Activated naive CD4-positive, alpha-beta T cell treated with anti-CD3 and anti-CD28 coated beads, Interleukin-2, amount 10 ng/mL, durations not matched to agents 7 days and 5 days (primary cell): ENCODE measurements at regions not wholly inside any gene's neighbourhood (a gene's known extent, or its start where the extent isn't known, plus 50 kb on each side); places are given as distances from the start of the nearest gene placed in this dataset.
"Not testable (repeated sequence)": the region's sequence is repeated elsewhere in the genome, so short reads cannot be mapped to it uniquely, and the experiment has no call there.

Source experiments
- CTCF ChIA-PET: fragments of 350-600 bp; sonication (Branson Sonifier 250); formaldehyde crosslinking; loops from one replicate; lab custom pipeline; 2021; ENCODE audit warnings: antibody characterized with exemption; lab: Charles Lee
- DNase-seq: peaks from one replicate; pipeline ENCODE4 v3.0.0-alpha.2; 2020
- H3K27ac Mint-ChIP-seq: one replicate; pipeline ENCODE4 v1.8.0; 2021; ENCODE audit warnings: mild to moderate bottlenecking, moderate library complexity, mixed read lengths
- H3K27me3 Mint-ChIP-seq: one replicate; pipeline ENCODE4 v1.8.0; 2021; ENCODE audit warnings: mild to moderate bottlenecking, mixed read lengths
- H3K36me3 Mint-ChIP-seq: one replicate; pipeline ENCODE4 v1.8.0; 2021; ENCODE audit warnings: mixed read lengths
- H3K4me1 Mint-ChIP-seq: one replicate; pipeline ENCODE4 v1.8.0; 2021; ENCODE audit warnings: mixed read lengths
- H3K4me3 Mint-ChIP-seq: one replicate; pipeline ENCODE4 v1.8.0; 2021; ENCODE audit warnings: mild to moderate bottlenecking, moderate library complexity, mixed read lengths
- H3K9me3 Mint-ChIP-seq: one replicate; pipeline ENCODE4 v1.8.0; 2021; ENCODE audit warnings: mixed read lengths

DNA sequence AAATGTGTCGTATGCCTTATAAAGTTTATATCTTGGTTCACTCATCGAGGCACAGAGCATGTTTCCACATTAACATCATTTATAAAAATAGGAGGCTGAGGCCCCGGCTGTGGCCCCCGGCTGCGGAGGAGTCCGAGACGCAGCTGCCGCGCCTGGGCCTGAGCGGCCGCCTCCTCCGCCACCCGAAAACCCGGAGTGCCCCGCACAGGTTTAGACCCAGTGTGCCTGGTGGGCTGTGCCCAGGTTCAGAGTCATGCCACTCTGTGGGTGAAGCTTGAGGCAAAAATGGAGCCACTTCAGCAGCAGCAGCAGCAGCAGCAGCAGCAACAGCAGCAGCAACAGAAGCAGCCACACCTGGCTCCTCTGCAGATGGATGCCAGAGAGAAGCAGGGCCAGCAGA, 299.2 kb upstream of the ADGRL2 start:
- H3K4me3 Mint-ChIP-seq, H3K9me3 Mint-ChIP-seq, H3K4me1 Mint-ChIP-seq, H3K27ac Mint-ChIP-seq, CTCF ChIA-PET, H3K36me3 Mint-ChIP-seq, DNase-seq, H3K27me3 Mint-ChIP-seq: not testable (repeated sequence)

DNA sequence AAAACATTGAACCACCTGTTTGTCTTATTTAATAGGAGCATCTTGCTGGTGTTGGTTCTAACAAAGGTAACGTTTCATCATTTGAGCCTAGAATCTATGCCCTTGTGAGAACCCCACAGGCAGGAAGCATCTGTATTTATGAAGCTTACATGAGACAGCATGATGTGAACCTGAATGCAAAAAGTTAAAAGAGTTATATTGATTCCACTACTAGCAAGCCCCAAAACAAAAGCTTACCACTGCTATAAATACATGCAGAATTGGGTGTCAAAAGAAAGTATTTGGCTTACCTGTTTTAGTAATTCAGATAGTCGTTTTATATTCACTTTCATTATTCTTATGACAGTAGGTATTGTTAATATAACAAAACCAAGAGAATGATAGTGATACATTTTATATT, 301.2 kb upstream of the ADGRL2 start:
- H3K36me3 Mint-ChIP-seq, result no peaks in the 10 kb centered on the region
- H3K4me3 Mint-ChIP-seq, result no peak overlapping the region
- H3K27ac Mint-ChIP-seq, result no peak overlapping the region
- CTCF ChIA-PET, result no interaction called here
- peaks cover 2% of the 10 kb centered on the region for H3K9me3 Mint-ChIP-seq
- H3K27me3 Mint-ChIP-seq, result no peaks in the 10 kb centered on the region
- no peak for DNase-seq
- H3K4me1 Mint-ChIP-seq, result no peaks in the 10 kb centered on the region

DNA sequence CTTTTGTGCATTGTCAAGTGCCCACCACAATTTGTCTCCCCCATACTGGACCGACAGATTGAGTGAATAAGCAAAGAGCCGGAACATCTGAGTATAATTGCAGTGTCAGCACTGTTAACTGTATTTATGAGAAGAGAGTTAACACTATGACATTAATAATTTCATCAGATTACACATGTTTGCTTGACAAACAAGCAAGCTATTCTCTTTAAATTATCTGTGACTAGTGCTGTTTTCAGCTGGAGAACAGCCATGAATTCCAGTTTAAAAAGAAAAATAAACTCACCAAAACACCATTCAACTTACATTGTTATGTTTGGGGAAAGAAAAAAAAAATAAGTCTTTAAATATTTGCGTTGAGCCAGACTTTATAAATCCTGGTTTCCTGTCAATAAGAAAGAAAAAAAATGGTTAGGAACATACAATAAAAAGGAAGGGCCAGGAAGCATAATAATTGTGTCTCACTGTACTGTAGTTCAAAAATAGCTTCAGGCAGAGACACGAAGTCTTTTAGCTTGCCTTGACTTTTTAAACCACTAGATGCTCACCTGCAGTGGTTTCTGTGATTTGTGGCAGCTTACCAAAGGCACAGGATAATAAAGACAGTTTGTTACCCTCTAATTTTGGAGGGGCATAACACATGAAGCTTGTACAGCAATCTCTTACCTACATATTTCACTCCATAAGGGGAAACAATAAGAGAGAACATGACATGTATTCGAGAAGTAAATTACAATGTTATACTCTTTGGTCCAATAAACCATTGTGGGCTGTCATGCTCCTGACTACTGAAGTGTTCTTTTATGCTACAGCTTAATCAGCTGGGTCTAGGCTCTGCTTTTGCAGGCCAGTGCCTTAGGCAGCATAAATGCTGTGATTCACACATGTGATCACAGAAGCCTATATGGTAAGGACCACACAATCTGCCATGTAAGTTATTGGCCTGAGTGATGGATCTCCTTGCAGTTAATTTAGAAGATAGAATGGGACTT, 302.0 kb upstream of the ADGRL2 start:
- Mint-ChIP-seq H3K4me1 (no peaks in the 10 kb centered on the region), H3K4me3 (no peak overlapping the region)
- no peak for DNase-seq

DNA sequence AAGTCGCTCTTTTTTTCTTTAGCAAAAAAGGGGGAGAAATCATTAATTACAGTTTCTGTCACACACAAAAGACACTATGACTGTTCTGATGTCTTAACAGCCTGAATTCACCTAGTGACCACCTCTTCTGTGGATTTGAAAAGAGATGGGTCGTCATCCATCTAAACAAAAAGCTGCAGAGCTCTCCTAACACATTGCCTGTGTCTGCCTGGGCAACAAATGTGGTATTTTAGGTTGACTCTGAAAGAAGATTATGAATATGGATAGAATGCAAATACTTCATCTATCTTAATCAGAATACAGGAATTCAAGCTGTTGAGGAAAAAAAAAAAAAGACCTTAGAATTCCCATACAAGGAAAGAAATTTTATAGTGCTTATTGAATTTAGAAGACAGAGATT, 304.4 kb upstream of the ADGRL2 start:
- H3K9me3 Mint-ChIP-seq, result no peaks in the 10 kb centered on the region
- no peak for DNase-seq
- CTCF ChIA-PET, result no interaction called here
- H3K4me1 Mint-ChIP-seq, result no peaks in the 10 kb centered on the region
- no peak overlapping the region for H3K27ac Mint-ChIP-seq
- H3K36me3 Mint-ChIP-seq, result no peaks in the 10 kb centered on the region
- H3K27me3 Mint-ChIP-seq, result no peaks in the 10 kb centered on the region
- no peak overlapping the region for H3K4me3 Mint-ChIP-seq

More for the DNA sequence above, 302.0 kb upstream of the ADGRL2 start:
- no peaks in the 10 kb centered on the region for H3K36me3 Mint-ChIP-seq
- CTCF ChIA-PET, result interaction anchor here (1.0 kb wide), 1 partner anchor 30 kb away, joined by 3 read pairs; no protein-coding TSS in a partner anchor
- no peak overlapping the region for H3K27ac Mint-ChIP-seq
- H3K9me3 Mint-ChIP-seq, result no peaks in the 10 kb centered on the region
- H3K27me3 Mint-ChIP-seq, result no peaks in the 10 kb centered on the region

DNA sequence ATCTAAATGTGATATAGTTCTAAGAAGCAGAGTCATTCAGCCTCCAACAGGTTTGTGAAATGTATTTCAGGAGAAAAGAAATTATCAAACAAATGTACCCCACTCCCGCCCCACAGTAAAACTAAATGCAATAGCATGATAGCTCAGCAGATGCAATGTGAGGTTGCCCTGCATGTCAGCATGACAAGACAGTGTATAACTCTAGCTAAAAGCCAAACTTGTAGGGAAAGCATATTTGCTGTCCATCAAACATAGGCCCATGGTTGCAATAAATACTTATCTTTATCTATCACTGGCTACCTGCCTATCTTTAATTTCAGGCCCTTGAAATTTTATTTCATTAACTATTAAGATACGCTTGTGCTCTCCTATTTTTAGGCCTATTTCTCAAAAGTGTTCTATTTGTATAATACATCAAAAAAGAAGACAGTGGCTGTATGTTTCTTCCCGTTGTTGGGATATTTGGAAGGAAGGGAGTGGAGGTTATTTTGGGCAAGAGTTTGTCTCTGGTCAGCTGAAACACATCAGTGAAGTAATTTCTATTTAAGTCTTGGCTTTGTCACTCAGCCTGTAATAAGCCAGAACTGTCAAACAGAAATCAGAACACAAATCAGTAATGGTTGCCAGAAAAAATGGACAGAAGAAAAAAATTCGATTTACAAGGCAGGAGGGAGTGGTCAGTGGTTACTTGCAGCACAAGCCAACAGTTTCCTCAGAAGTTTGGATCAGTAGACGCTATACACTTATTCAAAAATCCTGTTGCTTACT, 307.4 kb upstream of the ADGRL2 start:
- no peaks in the 10 kb centered on the region for H3K36me3 Mint-ChIP-seq

DNA sequence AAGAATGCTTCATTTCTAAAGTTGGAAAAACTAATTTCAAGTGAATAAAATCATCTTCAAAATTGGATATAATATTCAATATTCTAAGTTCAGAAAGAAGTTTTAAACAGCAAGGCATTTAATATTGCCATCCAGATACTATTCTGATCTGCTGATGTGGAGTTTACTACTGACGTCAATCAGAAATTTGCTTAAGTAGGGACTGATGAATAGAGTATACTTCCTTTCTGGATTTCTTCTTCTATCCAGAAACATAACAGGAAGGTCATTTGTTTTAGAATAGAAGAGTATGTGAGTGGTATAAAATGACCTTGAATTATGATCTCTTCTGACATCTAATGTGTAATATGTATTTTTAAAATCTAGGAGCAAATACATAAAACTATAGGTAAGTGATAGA, 308.1 kb upstream of the ADGRL2 start:
- Mint-ChIP-seq H3K36me3 (no peaks in the 10 kb centered on the region), H3K4me3 (no peak overlapping the region), H3K4me1 (no peaks in the 10 kb centered on the region), H3K9me3 (no peaks in the 10 kb centered on the region), H3K27ac (no peak overlapping the region), H3K27me3 (no peaks in the 10 kb centered on the region)
- no peak for DNase-seq
- CTCF ChIA-PET, result no interaction called here

More for the DNA sequence above, 307.4 kb upstream of the ADGRL2 start:
- Mint-ChIP-seq H3K27me3 (no peaks in the 10 kb centered on the region), H3K9me3 (no peaks in the 10 kb centered on the region), H3K27ac (no peak overlapping the region), H3K4me3 (no peak overlapping the region), H3K4me1 (no peaks in the 10 kb centered on the region)
- DNase-seq, result no peak
- CTCF ChIA-PET, result no interaction called here

DNA sequence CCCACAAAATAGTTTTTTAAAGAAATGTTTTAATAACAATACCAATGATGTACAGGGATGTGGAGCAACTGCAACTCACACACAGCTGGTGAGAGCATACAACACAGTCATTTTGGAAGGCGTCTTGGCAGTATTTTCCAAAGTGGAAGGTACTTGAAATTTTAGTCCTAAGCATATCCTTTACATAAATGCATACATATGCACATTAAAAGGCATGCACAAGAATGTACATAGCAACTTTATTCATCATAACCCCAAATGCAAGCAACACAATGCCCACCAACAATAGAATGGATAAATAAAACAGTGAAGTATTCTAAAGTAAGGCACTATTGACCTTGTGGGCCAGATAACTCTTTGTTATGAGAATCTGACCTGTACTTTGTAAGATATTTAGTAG, 310.1 kb upstream of the ADGRL2 start:
- DNase-seq, result no peak
- Mint-ChIP-seq H3K27ac (no peak overlapping the region), H3K27me3 (no peaks in the 10 kb centered on the region), H3K4me3 (no peak overlapping the region), H3K4me1 (no peaks in the 10 kb centered on the region), H3K9me3 (no peaks in the 10 kb centered on the region), H3K36me3 (no peaks in the 10 kb centered on the region)
- CTCF ChIA-PET, result no interaction called here

DNA sequence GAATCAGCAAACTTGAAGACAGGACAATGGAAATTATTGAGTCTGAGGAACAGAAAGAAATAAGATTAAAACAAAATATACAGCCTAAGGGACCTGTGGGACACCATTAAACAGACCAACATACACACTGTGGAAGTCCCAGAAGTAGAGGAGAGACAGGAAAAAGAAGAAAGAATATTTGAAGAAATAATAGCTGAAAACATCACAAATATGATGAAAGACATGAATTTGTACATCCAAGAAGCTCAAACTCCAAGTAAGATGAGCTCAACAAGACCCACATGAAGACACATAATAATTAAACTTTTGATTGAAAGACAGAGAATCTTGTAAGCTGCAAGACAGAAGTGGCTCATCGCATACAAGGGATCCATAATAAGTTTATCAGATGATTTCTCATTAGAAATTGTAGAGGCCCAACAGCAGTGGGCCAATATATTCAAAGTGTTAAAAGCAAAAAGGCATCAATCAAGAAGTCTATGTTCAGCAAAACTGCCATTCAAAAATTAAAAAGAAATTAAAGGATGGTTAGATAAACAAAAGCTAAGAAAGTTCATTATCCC, 311.3 kb upstream of the ADGRL2 start:
- H3K27ac Mint-ChIP-seq, result no peak overlapping the region
- no peaks in the 10 kb centered on the region for H3K27me3 Mint-ChIP-seq
- no peak overlapping the region for H3K4me3 Mint-ChIP-seq
- no peaks in the 10 kb centered on the region for H3K36me3 Mint-ChIP-seq
- DNase-seq, result no peak
- no peaks in the 10 kb centered on the region for H3K9me3 Mint-ChIP-seq
- H3K4me1 Mint-ChIP-seq, result no peaks in the 10 kb centered on the region
- CTCF ChIA-PET, result no interaction called here

DNA sequence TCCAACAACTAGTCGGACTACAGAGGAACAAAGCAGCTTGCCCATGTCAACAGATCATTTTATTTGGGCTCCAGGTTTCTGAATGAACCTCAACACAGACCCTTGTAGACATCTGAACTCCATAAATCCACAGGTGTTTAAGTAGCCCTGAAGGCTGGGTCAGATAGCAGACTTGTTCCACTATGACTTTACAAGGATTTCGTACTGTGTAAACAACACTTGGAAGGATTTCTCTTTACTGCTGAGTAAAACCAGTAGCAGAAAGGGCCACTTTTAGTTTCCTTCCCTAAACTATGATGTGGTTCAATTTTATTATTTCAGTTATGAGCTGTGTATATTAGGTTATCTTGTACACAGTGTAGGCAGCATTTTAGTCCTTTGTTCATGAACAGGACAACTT, 316.4 kb upstream of the ADGRL2 start:
- H3K27ac Mint-ChIP-seq, result no peak overlapping the region
- no peaks in the 10 kb centered on the region for H3K36me3 Mint-ChIP-seq
- H3K4me3 Mint-ChIP-seq, result no peak overlapping the region
- H3K4me1 Mint-ChIP-seq, result no peaks in the 10 kb centered on the region
- CTCF ChIA-PET, result no interaction called here
- no peak for DNase-seq
- H3K9me3 Mint-ChIP-seq, result no peaks in the 10 kb centered on the region
- no peaks in the 10 kb centered on the region for H3K27me3 Mint-ChIP-seq

DNA sequence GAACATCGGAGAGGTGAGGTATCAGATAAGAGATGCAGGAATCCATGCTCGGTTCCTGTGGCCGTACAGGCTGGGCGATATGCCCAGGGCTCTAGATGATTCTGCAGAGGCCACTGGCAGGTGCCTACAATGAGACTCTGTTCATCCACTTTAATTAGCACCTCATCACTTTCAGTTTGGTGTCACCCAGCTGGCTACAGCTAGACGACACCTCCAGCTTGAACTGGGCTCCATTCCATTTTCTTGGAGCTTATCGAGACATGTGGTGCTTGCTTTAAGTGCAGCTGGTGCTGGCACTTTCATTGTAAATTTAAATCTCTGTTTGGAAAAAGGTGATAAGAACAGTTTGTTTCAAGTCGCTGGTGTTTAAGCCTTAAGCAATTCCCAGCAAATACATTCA, 322.5 kb upstream of the ADGRL2 start:
- CTCF ChIA-PET, result no interaction called here

DNA sequence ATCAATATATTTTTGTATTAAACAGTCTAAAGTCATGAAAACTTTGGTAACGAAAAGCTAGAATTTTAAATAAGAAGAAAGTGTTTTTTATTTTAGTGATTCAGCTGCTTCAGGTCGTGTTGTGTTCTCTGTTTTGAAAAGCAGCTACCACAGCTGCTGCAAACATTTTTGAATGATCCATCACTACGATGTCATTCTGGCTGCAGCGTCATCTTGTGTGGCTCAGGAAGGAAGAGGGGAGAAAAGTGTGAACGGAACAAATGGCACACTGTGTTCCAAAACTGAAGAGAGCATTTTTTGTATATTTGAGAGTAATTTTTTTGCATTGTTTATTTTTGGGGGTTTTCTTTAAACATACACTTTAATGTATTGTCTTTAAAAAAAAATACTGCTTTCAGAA, 323.0 kb upstream of the ADGRL2 start:
- H3K36me3 Mint-ChIP-seq, result no peaks in the 10 kb centered on the region
- no peaks in the 10 kb centered on the region for H3K27me3 Mint-ChIP-seq
- H3K4me1 Mint-ChIP-seq, result no peaks in the 10 kb centered on the region
- CTCF ChIA-PET, result no interaction called here
- no peak overlapping the region for H3K4me3 Mint-ChIP-seq
- H3K9me3 Mint-ChIP-seq, result no peaks in the 10 kb centered on the region
- H3K27ac Mint-ChIP-seq, result no peak overlapping the region
- DNase-seq, result no peak

More for the DNA sequence above, 322.5 kb upstream of the ADGRL2 start:
- Mint-ChIP-seq H3K27ac (no peak overlapping the region), H3K36me3 (no peaks in the 10 kb centered on the region), H3K9me3 (no peaks in the 10 kb centered on the region), H3K4me1 (no peaks in the 10 kb centered on the region), H3K4me3 (no peak overlapping the region), H3K27me3 (no peaks in the 10 kb centered on the region)
- DNase-seq, result no peak

DNA sequence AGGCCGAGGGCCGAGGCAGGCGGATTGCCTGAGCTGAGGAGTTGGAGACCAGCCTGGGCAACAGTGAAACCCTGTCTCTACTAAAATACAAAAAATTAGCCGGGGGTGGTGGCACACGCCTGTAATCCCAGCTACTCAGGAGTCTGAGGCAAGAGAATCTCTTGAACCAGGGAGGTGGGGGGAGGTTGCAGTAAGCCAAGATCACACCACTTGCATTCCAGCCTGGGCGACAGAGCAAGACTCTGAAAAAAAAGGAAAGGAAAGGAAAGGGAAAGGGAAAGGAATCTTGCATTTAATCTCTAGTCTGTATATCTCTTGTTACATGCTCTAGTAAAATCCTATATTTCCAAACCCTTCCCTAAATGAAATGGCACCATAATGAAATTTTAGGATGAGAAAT, 328.3 kb upstream of the ADGRL2 start:
- CTCF ChIA-PET, result no interaction called here
- no peaks in the 10 kb centered on the region for H3K36me3 Mint-ChIP-seq
- no peak overlapping the region for H3K27ac Mint-ChIP-seq
- no peaks in the 10 kb centered on the region for H3K4me1 Mint-ChIP-seq
- no peak for DNase-seq
- H3K27me3 Mint-ChIP-seq, result no peaks in the 10 kb centered on the region
- no peak overlapping the region for H3K4me3 Mint-ChIP-seq
- no peaks in the 10 kb centered on the region for H3K9me3 Mint-ChIP-seq

DNA sequence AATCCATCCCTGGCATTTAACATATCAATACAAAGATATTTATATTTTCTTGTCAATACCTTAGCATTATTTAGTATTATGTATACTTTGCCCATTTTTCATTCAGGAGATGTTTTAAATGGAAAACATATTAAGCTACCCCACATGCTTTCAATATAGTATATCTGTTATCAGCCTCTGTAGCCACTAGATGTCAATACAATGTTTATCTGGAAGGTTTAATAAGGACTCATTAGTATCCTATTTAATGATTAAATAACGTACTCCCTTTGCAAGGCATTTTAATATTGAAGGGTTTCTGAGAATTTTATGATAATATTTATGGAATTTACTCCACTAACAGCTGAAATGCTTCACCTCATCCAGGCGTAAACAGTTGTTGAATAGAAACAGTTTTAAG, 329.5 kb upstream of the ADGRL2 start:
- Mint-ChIP-seq H3K36me3 (no peaks in the 10 kb centered on the region), H3K27me3 (no peaks in the 10 kb centered on the region)

DNA sequence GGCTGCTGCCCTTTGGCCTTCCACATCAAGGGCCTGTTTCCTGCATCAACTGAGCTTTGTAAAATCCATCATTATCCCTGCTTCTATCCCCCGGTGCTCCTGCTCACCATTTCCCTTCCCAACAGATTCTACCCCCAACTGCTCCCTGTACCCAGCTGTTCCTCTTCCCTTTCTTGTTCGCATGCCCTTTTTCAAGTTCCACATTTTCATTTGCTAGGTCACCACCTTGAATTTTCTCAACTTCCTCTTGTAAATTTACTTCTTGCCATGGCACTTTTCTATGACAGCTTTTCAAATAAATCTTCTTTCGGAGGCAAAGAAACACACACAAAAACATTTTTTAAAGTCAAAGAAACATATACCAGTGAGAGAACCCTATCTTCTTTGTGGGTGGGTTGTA, 330.5 kb upstream of the ADGRL2 start:
- DNase-seq, result no peak
- H3K4me1 Mint-ChIP-seq, result no peaks in the 10 kb centered on the region
- H3K4me3 Mint-ChIP-seq, result no peak overlapping the region
- H3K36me3 Mint-ChIP-seq, result no peaks in the 10 kb centered on the region
- CTCF ChIA-PET, result no interaction called here
- H3K27me3 Mint-ChIP-seq, result no peaks in the 10 kb centered on the region
- no peaks in the 10 kb centered on the region for H3K9me3 Mint-ChIP-seq
- no peak overlapping the region for H3K27ac Mint-ChIP-seq

More for the DNA sequence above, 329.5 kb upstream of the ADGRL2 start:
- Mint-ChIP-seq H3K4me3 (no peak overlapping the region), H3K9me3 (no peaks in the 10 kb centered on the region), H3K4me1 (no peaks in the 10 kb centered on the region), H3K27ac (no peak overlapping the region)
- DNase-seq, result no peak
- CTCF ChIA-PET, result no interaction called here
